ENCODE measurements at regions not wholly inside any gene's neighbourhood (a gene's known extent, or its start where the extent isn't known, plus 50 kb on each side); places are given as distances from the start of the nearest gene placed in this dataset.

DNA sequence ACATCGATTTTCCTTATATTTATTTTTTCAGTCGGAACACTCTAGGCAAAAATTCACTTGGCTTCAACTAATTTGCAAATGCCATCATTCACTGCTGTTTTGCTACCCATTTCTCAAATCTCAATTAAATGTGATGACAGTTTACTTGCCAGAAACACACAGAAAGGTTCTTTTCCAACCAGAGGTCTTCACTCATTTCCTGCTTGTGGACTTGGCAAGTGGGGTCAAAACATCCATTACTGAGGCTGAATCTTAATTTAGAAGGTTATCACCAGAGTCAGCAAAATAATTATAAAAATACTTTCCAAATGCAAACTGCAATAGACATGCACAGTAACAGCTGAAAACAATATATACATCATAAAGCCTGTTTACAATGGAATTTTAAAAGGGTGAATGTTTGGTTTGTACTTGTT, 625.4 kb upstream of the TBL1XR1 start:
- TF ChIP-seq, protein P1, sequence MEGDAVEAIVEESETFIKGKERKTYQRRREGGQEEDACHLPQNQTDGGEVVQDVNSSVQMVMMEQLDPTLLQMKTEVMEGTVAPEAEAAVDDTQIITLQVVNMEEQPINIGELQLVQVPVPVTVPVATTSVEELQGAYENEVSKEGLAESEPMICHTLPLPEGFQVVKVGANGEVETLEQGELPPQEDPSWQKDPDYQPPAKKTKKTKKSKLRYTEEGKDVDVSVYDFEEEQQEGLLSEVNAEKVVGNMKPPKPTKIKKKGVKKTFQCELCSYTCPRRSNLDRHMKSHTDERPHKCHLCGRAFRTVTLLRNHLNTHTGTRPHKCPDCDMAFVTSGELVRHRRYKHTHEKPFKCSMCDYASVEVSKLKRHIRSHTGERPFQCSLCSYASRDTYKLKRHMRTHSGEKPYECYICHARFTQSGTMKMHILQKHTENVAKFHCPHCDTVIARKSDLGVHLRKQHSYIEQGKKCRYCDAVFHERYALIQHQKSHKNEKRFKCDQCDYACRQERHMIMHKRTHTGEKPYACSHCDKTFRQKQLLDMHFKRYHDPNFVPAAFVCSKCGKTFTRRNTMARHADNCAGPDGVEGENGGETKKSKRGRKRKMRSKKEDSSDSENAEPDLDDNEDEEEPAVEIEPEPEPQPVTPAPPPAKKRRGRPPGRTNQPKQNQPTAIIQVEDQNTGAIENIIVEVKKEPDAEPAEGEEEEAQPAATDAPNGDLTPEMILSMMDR (IDR thresholded peaks at IDR 0.05): no peak
- TF ChIP-seq EP300 (IDR thresholded peaks at IDR 0.05) (no peak), POLR2A (IDR thresholded peaks at IDR 0.05; ENCODE audit: low read depth) (no peak)
